ENCODE measurements at regions not wholly inside any gene's neighbourhood (a gene's known extent, or its start where the extent isn't known, plus 50 kb on each side); places are given as distances from the start of the nearest gene placed in this dataset.

GRCh38 chr7:17054206-17054605, 172.4 kb upstream of the AGR3 start:
- DNase-seq: no peak

- no peak for DNase-seq
Measured at GRCh38 chr7:17054836-17055235, 173.1 kb upstream of the AGR3 start.

GRCh38 chr7:17055596-17055995, 173.8 kb upstream of the AGR3 start:
- no peak for DNase-seq

GRCh38 chr7:17056491-17057142, 174.8 kb upstream of the AGR3 start:
- no peak for DNase-seq

- DNase-seq: no peak
Measured at GRCh38 chr7:17057143-17057509, 175.3 kb upstream of the AGR3 start.

- DNase-seq: no peak
Measured at GRCh38 chr7:17058568-17058967, 176.8 kb upstream of the AGR3 start.

- no peak for DNase-seq
Measured at GRCh38 chr7:17060051-17060450, 178.3 kb upstream of the AGR3 start.

GRCh38 chr7:17061443-17061842, 179.7 kb upstream of the AGR3 start:
- no peak for DNase-seq

- no peak for DNase-seq
Measured at GRCh38 chr7:17062151-17063044, 180.6 kb upstream of the AGR3 start.

- no peak for DNase-seq
Measured at GRCh38 chr7:17063045-17063383, 181.2 kb upstream of the AGR3 start.

GRCh38 chr7:17067691-17068090, 185.9 kb upstream of the AGR3 start:
- DNase-seq: no peak

- no peak for DNase-seq
Measured at GRCh38 chr7:17069146-17069545, 187.4 kb upstream of the AGR3 start.

GRCh38 chr7:17070231-17070708, 188.5 kb upstream of the AGR3 start:
- no peak for DNase-seq

GRCh38 chr7:17071866-17072265, 190.1 kb upstream of the AGR3 start:
- no peak for DNase-seq

GRCh38 chr7:17075601-17076255, 193.9 kb upstream of the AGR3 start:
- DNase-seq: no peak

GRCh38 chr7:17078298-17078697, 196.5 kb upstream of the AGR3 start:
- no peak for DNase-seq

- no peak for DNase-seq
Measured at GRCh38 chr7:17083392-17084165, 201.8 kb upstream of the AGR3 start.

GRCh38 chr7:17084166-17084475, 202.3 kb upstream of the AGR3 start:
- DNase-seq: no peak

- DNase-seq: no peak
Measured at GRCh38 chr7:17085186-17085585, 203.4 kb upstream of the AGR3 start.

GRCh38 chr7:17086403-17086802, 204.6 kb upstream of the AGR3 start:
- DNase-seq: no peak

- no peak for DNase-seq
Measured at GRCh38 chr7:17090751-17091150, 207.7 kb upstream of the AHR start.

GRCh38 chr7:17093461-17093860, 205.0 kb upstream of the AHR start:
- DNase-seq: no peak

GRCh38 chr7:17094963-17095574, 203.4 kb upstream of the AHR start:
- peak; percentile 59 for DNase-seq

Data from femur (tissue), 1 donor.